Keratinocyte (primary cell): ENCODE measurements at regions not wholly inside any gene's neighbourhood (a gene's known extent, or its start where the extent isn't known, plus 50 kb on each side); places are given as distances from the start of the nearest gene placed in this dataset.

ENCODE experiments used
- CTCF ChIP-seq, 3 experiments: IDR thresholded peaks in 1 of 3; conservative IDR thresholded peaks in 1 of 3; optimal IDR thresholded peaks in 1 of 3; 2 replicates in 2 of 3; 3 replicates in 1 of 3; pipeline versions ENCODE3 to v1.5.1; 2011; ENCODE audit warnings: low read length in 3 of 3, mild to moderate bottlenecking in 3 of 3, moderate library complexity in 2 of 3, control low read depth in 1 of 3, inconsistent platforms in 1 of 3; ENCODE audit not compliant: insufficient read depth in 2 of 3; ENCODE audit errors: extremely low read depth in 1 of 3
- EZH2 ChIP-seq: IDR thresholded peaks from one replicate; pipeline ENCODE4 v1.6.1; 2012; ENCODE audit warnings: inconsistent platforms, mild to moderate bottlenecking, low read length, moderate library complexity

GRCh38 chr3:110783541-110783940 lies 288.1 kb upstream of the NECTIN3 start:
- TF ChIP-seq CTCF (optimal IDR thresholded peaks at IDR 0.05 in 1 of 3, IDR thresholded peaks at IDR 0.05 in 1 of 3, conservative IDR thresholded peaks at IDR 0.05 in 1 of 3; ENCODE audit: extremely low read depth in 1 of 3, insufficient read depth in 2 of 3, low read length in 3 of 3) (no peak), EZH2 (no peak)
